ENCODE measurements at regions not wholly inside any gene's neighbourhood (a gene's known extent, or its start where the extent isn't known, plus 50 kb on each side); places are given as distances from the start of the nearest gene placed in this dataset.
"Not testable (repeated sequence)": the region's sequence is repeated elsewhere in the genome, so short reads cannot be mapped to it uniquely, and the experiment has no call there.

- H3K27me3 ChIP-seq: peaks cover 0 to 10% (median 0%) of the 10 kb centered on the region in 4 donors
- TF ChIP-seq POLR2A (IDR thresholded peaks at IDR 0.05; ENCODE audit: low read depth) (no peak), EP300 (IDR thresholded peaks at IDR 0.05) (no peak), POLR2AphosphoS5 (IDR thresholded peaks at IDR 0.05) (no peak)
- TF ChIP-seq, protein P1, sequence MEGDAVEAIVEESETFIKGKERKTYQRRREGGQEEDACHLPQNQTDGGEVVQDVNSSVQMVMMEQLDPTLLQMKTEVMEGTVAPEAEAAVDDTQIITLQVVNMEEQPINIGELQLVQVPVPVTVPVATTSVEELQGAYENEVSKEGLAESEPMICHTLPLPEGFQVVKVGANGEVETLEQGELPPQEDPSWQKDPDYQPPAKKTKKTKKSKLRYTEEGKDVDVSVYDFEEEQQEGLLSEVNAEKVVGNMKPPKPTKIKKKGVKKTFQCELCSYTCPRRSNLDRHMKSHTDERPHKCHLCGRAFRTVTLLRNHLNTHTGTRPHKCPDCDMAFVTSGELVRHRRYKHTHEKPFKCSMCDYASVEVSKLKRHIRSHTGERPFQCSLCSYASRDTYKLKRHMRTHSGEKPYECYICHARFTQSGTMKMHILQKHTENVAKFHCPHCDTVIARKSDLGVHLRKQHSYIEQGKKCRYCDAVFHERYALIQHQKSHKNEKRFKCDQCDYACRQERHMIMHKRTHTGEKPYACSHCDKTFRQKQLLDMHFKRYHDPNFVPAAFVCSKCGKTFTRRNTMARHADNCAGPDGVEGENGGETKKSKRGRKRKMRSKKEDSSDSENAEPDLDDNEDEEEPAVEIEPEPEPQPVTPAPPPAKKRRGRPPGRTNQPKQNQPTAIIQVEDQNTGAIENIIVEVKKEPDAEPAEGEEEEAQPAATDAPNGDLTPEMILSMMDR (IDR thresholded peaks at IDR 0.05): no peak
- no peak overlapping the region for H3K27ac ChIP-seq (replicated peaks in 1 of 4)
- WGBS: 67% methylated on average over 2 of the region's 2 CpGs
- no peak for DNase-seq (ENCODE audit: extremely low spot score)
- H3K4me1 ChIP-seq: no peaks in the 10 kb centered on the region
- H3K9me3 ChIP-seq: peaks cover 0 to 7% (median 0%) of the 10 kb centered on the region in 4 donors
- H3K36me3 ChIP-seq: no peaks in the 10 kb centered on the region
- intact Hi-C loops (cut with DNase I): no loop called here
- no peak overlapping the region for H3K4me3 ChIP-seq
These were observed 82.1 kb upstream of the PTH start for GRCh38 chr11:13577881-13578280.

GRCh38 chr11:13576995-13577394 is 81.2 kb upstream of the PTH start:
- Histone ChIP-seq H3K27me3 (peaks cover 0 to 5% (median 0%) of the 10 kb centered on the region in 4 donors), H3K36me3 (no peaks in the 10 kb centered on the region), H3K4me1 (no peaks in the 10 kb centered on the region), H3K9me3 (peaks cover 0 to 7% (median 0%) of the 10 kb centered on the region in 4 donors), H3K27ac (replicated peaks in 1 of 4) (no peak overlapping the region), H3K4me3 (no peak overlapping the region)
- 50% methylated on average over 1 of the region's 1 CpG for WGBS
- intact Hi-C loops (cut with DNase I): no loop called here
- no peak for TF ChIP-seq POLR2AphosphoS5 (IDR thresholded peaks at IDR 0.05)
- TF ChIP-seq, protein P1 (IDR thresholded peaks at IDR 0.05): no peak
- no peak for TF ChIP-seq EP300 (IDR thresholded peaks at IDR 0.05)
- no peak for TF ChIP-seq POLR2A (IDR thresholded peaks at IDR 0.05; ENCODE audit: low read depth)
- no peak for DNase-seq (ENCODE audit: extremely low spot score)

DNA sequence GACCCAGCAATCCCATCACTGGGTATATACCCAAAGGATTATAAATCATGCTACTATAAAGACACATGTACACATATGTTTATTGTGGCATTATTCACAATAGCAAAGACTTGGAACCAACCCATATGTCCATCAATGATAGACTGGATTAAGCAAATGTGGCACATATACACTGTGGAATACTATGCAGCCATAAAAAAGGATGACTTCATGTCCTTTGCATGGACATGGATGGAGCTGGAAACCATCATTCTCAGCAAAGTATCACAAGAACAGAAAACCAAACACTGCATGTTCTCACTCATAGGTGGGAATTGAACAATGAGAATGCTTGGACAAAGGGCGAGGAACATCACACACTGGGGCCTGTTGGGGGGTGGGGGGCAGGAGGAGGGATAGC is 79.6 kb upstream of the PTH start:
- WGBS: 95% methylated on average over 1 of the region's 1 CpG
- intact Hi-C loops (cut with DNase I); DNase-seq (ENCODE audit: extremely low spot score); H3K36me3 ChIP-seq; H3K9me3 ChIP-seq; H3K4me3 ChIP-seq; H3K4me1 ChIP-seq; H3K27me3 ChIP-seq; H3K27ac ChIP-seq (replicated peaks in 1 of 4): not testable (repeated sequence)

- H3K27ac ChIP-seq (replicated peaks in 1 of 4): no peak overlapping the region
- H3K27me3 ChIP-seq: no peaks in the 10 kb centered on the region
- no peaks in the 10 kb centered on the region for H3K36me3 ChIP-seq
- intact Hi-C loops (cut with DNase I): no loop called here
- H3K9me3 ChIP-seq: no peaks in the 10 kb centered on the region
- no peak for DNase-seq (ENCODE audit: extremely low spot score)
- no peak overlapping the region for H3K4me3 ChIP-seq
- H3K4me1 ChIP-seq: no peaks in the 10 kb centered on the region
- no peak for TF ChIP-seq POLR2A (IDR thresholded peaks at IDR 0.05; ENCODE audit: low read depth)
These were observed 71.8 kb upstream of the PTH start for GRCh38 chr11:13567551-13567950.

GRCh38 chr11:13561860-13562259 is 66.1 kb upstream of the PTH start:
- intact Hi-C loops (cut with DNase I): no loop called here
- H3K36me3 ChIP-seq: no peaks in the 10 kb centered on the region
- TF ChIP-seq POLR2AphosphoS5 (IDR thresholded peaks at IDR 0.05) (no peak), POLR2A (IDR thresholded peaks at IDR 0.05; ENCODE audit: low read depth) (no peak), EP300 (IDR thresholded peaks at IDR 0.05) (no peak)
- TF ChIP-seq, protein P1 (IDR thresholded peaks at IDR 0.05): no peak
- no peaks in the 10 kb centered on the region for H3K9me3 ChIP-seq
- no peak for DNase-seq (ENCODE audit: extremely low spot score)
- H3K27me3 ChIP-seq: no peaks in the 10 kb centered on the region
- H3K4me3 ChIP-seq: no peak overlapping the region
- no peak overlapping the region for H3K27ac ChIP-seq (replicated peaks in 1 of 4)
- H3K4me1 ChIP-seq: no peaks in the 10 kb centered on the region

- H3K4me1 ChIP-seq; H3K9me3 ChIP-seq; H3K27ac ChIP-seq (replicated peaks in 1 of 4); H3K27me3 ChIP-seq; H3K36me3 ChIP-seq; DNase-seq (ENCODE audit: extremely low spot score); H3K4me3 ChIP-seq; intact Hi-C loops (cut with DNase I): not testable (repeated sequence)
- 62% methylated on average over 8 of the region's 11 CpGs for WGBS
These were observed 64.5 kb upstream of the PTH start for GRCh38 chr11:13560341-13560740.

Data from esophagus muscularis mucosa (tissue), 4 donors.